ENCODE measurements at regions not wholly inside any gene's neighbourhood (a gene's known extent, or its start where the extent isn't known, plus 50 kb on each side); places are given as distances from the start of the nearest gene placed in this dataset.

GRCh38 chr9:25519286-25519685 is 159.0 kb downstream of the TUSC1 start:
- DNase-seq (no peak), ATAC-seq (ENCODE audit: low read depth) (no peak)
- Mint-ChIP-seq H3K27me3 (no peaks in the 10 kb centered on the region), H3K4me1 (no peaks in the 10 kb centered on the region), H3K9me3 (peaks cover 10% of the 10 kb centered on the region), H3K4me3 (no peak overlapping the region), H3K36me3 (ENCODE audit: low read depth) (no peaks in the 10 kb centered on the region), H3K27ac (no peak overlapping the region)
- ChIA-PET CTCF (no interaction called here), POLR2A (no interaction called here)
- intact Hi-C loops (cut with micrococcal nuclease): no loop called here
- TF ChIP-seq, protein P1, sequence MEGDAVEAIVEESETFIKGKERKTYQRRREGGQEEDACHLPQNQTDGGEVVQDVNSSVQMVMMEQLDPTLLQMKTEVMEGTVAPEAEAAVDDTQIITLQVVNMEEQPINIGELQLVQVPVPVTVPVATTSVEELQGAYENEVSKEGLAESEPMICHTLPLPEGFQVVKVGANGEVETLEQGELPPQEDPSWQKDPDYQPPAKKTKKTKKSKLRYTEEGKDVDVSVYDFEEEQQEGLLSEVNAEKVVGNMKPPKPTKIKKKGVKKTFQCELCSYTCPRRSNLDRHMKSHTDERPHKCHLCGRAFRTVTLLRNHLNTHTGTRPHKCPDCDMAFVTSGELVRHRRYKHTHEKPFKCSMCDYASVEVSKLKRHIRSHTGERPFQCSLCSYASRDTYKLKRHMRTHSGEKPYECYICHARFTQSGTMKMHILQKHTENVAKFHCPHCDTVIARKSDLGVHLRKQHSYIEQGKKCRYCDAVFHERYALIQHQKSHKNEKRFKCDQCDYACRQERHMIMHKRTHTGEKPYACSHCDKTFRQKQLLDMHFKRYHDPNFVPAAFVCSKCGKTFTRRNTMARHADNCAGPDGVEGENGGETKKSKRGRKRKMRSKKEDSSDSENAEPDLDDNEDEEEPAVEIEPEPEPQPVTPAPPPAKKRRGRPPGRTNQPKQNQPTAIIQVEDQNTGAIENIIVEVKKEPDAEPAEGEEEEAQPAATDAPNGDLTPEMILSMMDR (IDR thresholded peaks at IDR 0.05): no peak

- intact Hi-C loops (cut with micrococcal nuclease): no loop called here
- H3K36me3 Mint-ChIP-seq (ENCODE audit: low read depth): no peaks in the 10 kb centered on the region
- ATAC-seq (ENCODE audit: low read depth) (no peak), DNase-seq (no peak)
- peaks cover 9% of the 10 kb centered on the region for H3K9me3 Mint-ChIP-seq
- H3K27ac Mint-ChIP-seq: no peak overlapping the region
- no peaks in the 10 kb centered on the region for H3K27me3 Mint-ChIP-seq
- POLR2A ChIA-PET: no interaction called here
- TF ChIP-seq, protein P1 (IDR thresholded peaks at IDR 0.05): no peak
- H3K4me1 Mint-ChIP-seq: no peaks in the 10 kb centered on the region
- no peak overlapping the region for H3K4me3 Mint-ChIP-seq
- CTCF ChIA-PET: no interaction called here
Measured at GRCh38 chr9:25517701-25518100, 160.5 kb downstream of the TUSC1 start.

DNA sequence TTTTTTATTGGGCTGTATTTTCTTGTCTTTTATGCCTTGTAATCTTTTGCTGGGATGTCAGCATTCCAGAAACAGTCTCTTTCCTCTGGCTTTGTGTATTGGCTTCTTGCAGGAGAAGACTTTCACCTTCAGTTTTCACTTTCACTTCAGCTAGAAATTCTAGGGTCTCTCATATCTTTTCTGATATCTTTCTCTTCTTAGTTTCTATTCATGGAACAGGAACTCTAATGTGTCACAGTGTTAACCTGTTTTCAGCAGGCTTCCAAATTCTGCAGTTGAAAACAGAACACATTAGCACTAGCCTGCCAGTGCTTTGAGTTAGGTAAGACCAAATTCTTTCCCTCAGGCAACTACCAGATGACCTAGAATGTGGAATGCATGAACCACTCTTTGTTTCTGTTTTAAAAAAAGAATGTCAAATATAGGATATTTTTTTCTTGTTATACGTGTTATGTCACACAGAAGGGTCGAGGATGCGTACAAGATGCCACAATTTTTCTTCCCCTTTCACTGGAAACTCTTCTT is 164.7 kb downstream of the TUSC1 start:
- H3K9me3 Mint-ChIP-seq: peaks cover 7% of the 10 kb centered on the region
- H3K27ac Mint-ChIP-seq: no peak overlapping the region
- ChIA-PET POLR2A (no interaction called here), CTCF (no interaction called here)
- no peaks in the 10 kb centered on the region for H3K36me3 Mint-ChIP-seq (ENCODE audit: low read depth)
- intact Hi-C loops (cut with micrococcal nuclease): no loop called here
- ATAC-seq (ENCODE audit: low read depth): no peak
- no peak overlapping the region for H3K4me3 Mint-ChIP-seq
- no peak for DNase-seq
- TF ChIP-seq, protein P1 (IDR thresholded peaks at IDR 0.05): no peak
- H3K27me3 Mint-ChIP-seq: no peaks in the 10 kb centered on the region
- H3K4me1 Mint-ChIP-seq: no peaks in the 10 kb centered on the region

DNA sequence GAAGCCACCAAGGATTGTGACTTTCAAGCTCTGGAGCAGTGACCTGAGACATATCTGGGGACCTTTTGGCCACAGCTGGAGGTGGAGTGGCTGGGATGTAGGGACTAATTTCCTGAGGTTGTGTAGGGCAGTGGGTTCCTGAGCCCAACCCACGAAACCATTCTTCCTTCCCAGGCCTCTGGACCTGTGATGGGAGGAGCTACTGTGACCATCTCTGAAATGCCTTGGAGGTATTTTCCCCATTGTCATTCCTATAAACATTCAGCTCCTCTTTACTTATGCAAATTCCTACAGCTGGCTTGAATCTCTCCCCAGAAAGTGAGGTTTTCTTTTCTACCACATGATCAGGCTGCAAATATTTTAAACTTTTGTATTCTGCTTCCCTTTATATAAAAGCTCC is 172.6 kb downstream of the TUSC1 start:
- Mint-ChIP-seq H3K9me3 (peaks cover 23% of the 10 kb centered on the region), H3K27ac (no peak overlapping the region), H3K36me3 (ENCODE audit: low read depth) (no peaks in the 10 kb centered on the region), H3K4me3 (no peak overlapping the region), H3K4me1 (no peaks in the 10 kb centered on the region), H3K27me3 (no peaks in the 10 kb centered on the region)
- CTCF ChIA-PET: no interaction called here
- ATAC-seq (ENCODE audit: low read depth) (no peak), DNase-seq (no peak)
- intact Hi-C loops (cut with micrococcal nuclease): no loop called here
- TF ChIP-seq, protein P1 (IDR thresholded peaks at IDR 0.05): no peak
- POLR2A ChIA-PET: no interaction called here

DNA sequence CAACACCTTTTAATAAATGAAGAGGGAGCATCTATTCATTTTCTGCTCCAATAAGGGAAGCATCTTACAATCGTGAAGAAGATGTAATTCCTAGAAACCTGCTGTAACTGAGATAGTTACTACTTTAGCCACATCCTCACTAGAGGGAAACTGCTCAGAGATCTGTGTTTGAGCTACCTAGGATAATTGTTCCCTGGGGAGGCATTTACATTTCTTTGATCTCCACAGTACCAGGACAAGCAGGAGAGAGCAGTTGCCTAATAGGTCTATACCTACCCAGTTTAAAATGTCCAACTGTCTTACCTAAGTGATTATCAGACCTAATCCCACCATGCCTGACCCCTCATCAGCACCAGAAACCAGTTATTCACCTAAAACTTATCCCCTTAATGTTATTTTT is 196.9 kb downstream of the TUSC1 start:
- ATAC-seq (ENCODE audit: low read depth) (no peak), DNase-seq (no peak)
- Mint-ChIP-seq H3K4me1 (no peaks in the 10 kb centered on the region), H3K36me3 (ENCODE audit: low read depth) (no peaks in the 10 kb centered on the region), H3K4me3 (no peak overlapping the region), H3K27ac (no peak overlapping the region), H3K27me3 (no peaks in the 10 kb centered on the region), H3K9me3 (peaks cover 5% of the 10 kb centered on the region)
- POLR2A ChIA-PET: no interaction called here
- CTCF ChIA-PET: no interaction called here
- intact Hi-C loops (cut with micrococcal nuclease): no loop called here
- TF ChIP-seq, protein P1 (IDR thresholded peaks at IDR 0.05): no peak

Data from activated B cell treated with CpG ODN at 0.5 μM for 24 hours (primary cell).